Thoracic aorta (tissue), 2 donors: ENCODE measurements at regions not wholly inside any gene's neighbourhood (a gene's known extent, or its start where the extent isn't known, plus 50 kb on each side); places are given as distances from the start of the nearest gene placed in this dataset.

Source experiments
- ATAC-seq: fragments of 150-250 bp; one replicate; pipeline ENCODE4 v1.8.0; 2017; ENCODE audit warnings: low read depth; ENCODE audit not compliant: insufficient number of reproducible peaks, low FRiP score
- DNase-seq: peaks from one replicate; pipeline ENCODE4 v3.0.0-alpha.2; 2020; ENCODE audit warnings: low spot score
- H3K27ac ChIP-seq, 2 donors: fragments of 200-600 bp; sonication (generic); 1 replicate in 1 of 2; 2 replicates in 1 of 2; pipeline ENCODE4 v1.5.1; 2016; ENCODE audit warnings: mild to moderate bottlenecking in 2 of 2, moderate library complexity in 2 of 2
- H3K27me3 ChIP-seq: fragments of 200-600 bp; sonication (generic); replicated peaks from 2 replicates; pipeline ENCODE4 v1.6.0; 2016; ENCODE audit warnings: mild to moderate bottlenecking; ENCODE audit not compliant: insufficient read depth
- H3K36me3 ChIP-seq: fragments of 200-600 bp; sonication (generic); one replicate; pipeline ENCODE4 v1.5.1; 2016
- H3K4me1 ChIP-seq, 2 donors: fragments of 200-600 bp; sonication (generic); 1 replicate in 1 of 2; 2 replicates in 1 of 2; pipeline versions ENCODE4 v1.5.1 to v1.6.0; 2016; ENCODE audit warnings: low read depth in 2 of 2, mild to moderate bottlenecking in 1 of 2; ENCODE audit not compliant: control insufficient read depth in 1 of 2
- H3K4me3 ChIP-seq: fragments of 200-600 bp; sonication (generic); 2 replicates; pipeline ENCODE4 v1.5.1; 2016; ENCODE audit warnings: mild to moderate bottlenecking
- H3K9me3 ChIP-seq: fragments of 200-600 bp; sonication (generic); 2 replicates; pipeline ENCODE4 v1.5.1; 2016
- CTCF ChIP-seq: fragments of 200-600 bp; sonication (generic); IDR thresholded peaks from one replicate; pipeline ENCODE4 v1.5.1; 2019; ENCODE audit warnings: antibody characterized with exemption

GRCh38 chr7:118664498-118664897 is 440.0 kb downstream of the ANKRD7 start:
- Histone ChIP-seq H3K36me3 (no peaks in the 10 kb centered on the region), H3K27ac (no peak overlapping the region), H3K27me3 (no peaks in the 10 kb centered on the region), H3K9me3 (no peaks in the 10 kb centered on the region), H3K4me1 (no peaks in the 10 kb centered on the region), H3K4me3 (no peak overlapping the region)
- ATAC-seq (no peak), DNase-seq (no peak)
- TF ChIP-seq CTCF = no peak

GRCh38 chr7:118671149-118671548 is 446.6 kb downstream of the ANKRD7 start:
- ATAC-seq = no peak
- H3K27me3 ChIP-seq = no peaks in the 10 kb centered on the region
- H3K4me3 ChIP-seq = no peak overlapping the region
- no peak for DNase-seq
- no peak overlapping the region for H3K27ac ChIP-seq
- H3K36me3 ChIP-seq = no peaks in the 10 kb centered on the region
- H3K9me3 ChIP-seq = no peaks in the 10 kb centered on the region
- no peak for TF ChIP-seq CTCF
- no peaks in the 10 kb centered on the region for H3K4me1 ChIP-seq

GRCh38 chr7:118684796-118685195 is 460.3 kb downstream of the ANKRD7 start:
- peaks cover 3 to 15% of the 10 kb centered on the region in 2 donors for H3K4me1 ChIP-seq
- no peak overlapping the region for H3K4me3 ChIP-seq
- TF ChIP-seq CTCF = no peak
- H3K9me3 ChIP-seq = no peaks in the 10 kb centered on the region
- H3K36me3 ChIP-seq = no peaks in the 10 kb centered on the region
- DNase-seq = no peak
- H3K27ac ChIP-seq = no peak overlapping the region
- no peaks in the 10 kb centered on the region for H3K27me3 ChIP-seq
- ATAC-seq = no peak

GRCh38 chr7:118689403-118689802 is 464.9 kb downstream of the ANKRD7 start:
- Histone ChIP-seq H3K36me3 (no peaks in the 10 kb centered on the region), H3K4me3 (no peak overlapping the region), H3K4me1 (peaks cover 4 to 7% of the 10 kb centered on the region in 2 donors), H3K27ac (no peak overlapping the region), H3K27me3 (no peaks in the 10 kb centered on the region), H3K9me3 (no peaks in the 10 kb centered on the region)
- no peak for TF ChIP-seq CTCF
- ATAC-seq = no peak
- DNase-seq = no peak

- DNase-seq (no peak), ATAC-seq (no peak)
- H3K9me3 ChIP-seq = no peaks in the 10 kb centered on the region
- peaks cover under 1 to 3% of the 10 kb centered on the region in 2 donors for H3K4me1 ChIP-seq
- H3K27ac ChIP-seq = no peak overlapping the region
- H3K36me3 ChIP-seq = no peaks in the 10 kb centered on the region
- H3K27me3 ChIP-seq = no peaks in the 10 kb centered on the region
- H3K4me3 ChIP-seq = no peak overlapping the region
- TF ChIP-seq CTCF = no peak
These were observed 472.4 kb downstream of the ANKRD7 start for GRCh38 chr7:118696879-118697278.
